Activated CD8-positive, alpha-beta memory T cell treated with anti-CD3 and anti-CD28 coated beads, Interleukin-2, amount 10 ng/mL, durations not matched to agents 7 days and 5 days (primary cell): ENCODE measurements at regions not wholly inside any gene's neighbourhood (a gene's known extent, or its start where the extent isn't known, plus 50 kb on each side); places are given as distances from the start of the nearest gene placed in this dataset. TPM values are rescaled to one million over a fixed set of nuclear protein-coding genes. Genes with fewer than 3 reads are reported as not detected.

Source experiments
- ATAC-seq: fragments of 150-1000 bp; cut with Tn5 transposase; one replicate; pipeline ENCODE4 v1.10.0; 2021; ENCODE audit warnings: moderate library complexity
- CTCF ChIA-PET: fragments of 350-600 bp; sonication (Branson Sonifier 250); formaldehyde crosslinking; loops from one replicate; lab custom pipeline; 2021; ENCODE audit warnings: antibody characterized with exemption; lab: Charles Lee
- DNase-seq: peaks from one replicate; pipeline ENCODE4 v3.0.0-alpha.2; 2020
- H3K27ac Mint-ChIP-seq: one replicate; pipeline ENCODE4 v1.8.0; 2021; ENCODE audit warnings: mild to moderate bottlenecking, mixed read lengths
- H3K27me3 Mint-ChIP-seq: one replicate; pipeline ENCODE4 v1.8.0; 2021; ENCODE audit warnings: mixed read lengths
- H3K36me3 Mint-ChIP-seq: one replicate; pipeline ENCODE4 v1.8.0; 2021; ENCODE audit warnings: mild to moderate bottlenecking, mixed read lengths
- H3K4me1 Mint-ChIP-seq: one replicate; pipeline ENCODE4 v1.8.0; 2021; ENCODE audit warnings: mixed read lengths
- H3K4me3 Mint-ChIP-seq: one replicate; pipeline ENCODE4 v1.8.0; 2021; ENCODE audit warnings: mild to moderate bottlenecking, moderate library complexity, mixed read lengths
- H3K9me3 Mint-ChIP-seq: one replicate; pipeline ENCODE4 v1.8.0; 2022; ENCODE audit warnings: low read depth, mixed read lengths
- microRNA-seq: library from miRNA; unstranded; fragments of <30 nt; microRNA quantifications from one replicate; pipeline ENCODE4 v1.2.0, GENCODE V29; 2022

- CTCF ChIA-PET = no interaction called here
- H3K27me3 Mint-ChIP-seq = peaks cover 11% of the 10 kb centered on the region
- ATAC-seq = no peak
Observed at GRCh38 chr2:65491381-65491905, 59.0 kb upstream of the SPRED2 start.

DNA sequence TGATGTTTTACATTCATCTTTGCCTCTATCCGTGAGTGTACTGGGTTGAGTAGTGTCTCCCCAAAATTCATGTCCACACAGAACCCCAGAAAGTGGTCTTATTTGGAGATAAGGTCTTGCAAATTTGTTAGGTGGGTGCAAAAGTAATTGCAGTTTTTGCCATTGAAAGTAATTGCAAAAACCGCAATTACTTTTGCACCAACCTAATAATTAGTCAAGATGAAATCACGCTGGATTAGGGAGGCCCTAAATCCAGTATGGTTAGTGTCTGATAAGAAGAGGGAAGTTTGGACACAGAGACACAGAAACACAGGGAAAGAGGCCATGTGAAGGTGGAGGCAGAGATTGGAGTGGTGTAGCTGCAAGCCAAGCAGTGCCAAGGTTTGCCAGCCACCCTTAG is 57.8 kb upstream of the SPRED2 start:
- no peak overlapping the region for H3K27ac Mint-ChIP-seq
- no peaks in the 10 kb centered on the region for H3K36me3 Mint-ChIP-seq
- no peaks in the 10 kb centered on the region for H3K4me1 Mint-ChIP-seq
- H3K4me3 Mint-ChIP-seq = no peak overlapping the region
- CTCF ChIA-PET = no interaction called here
- H3K27me3 Mint-ChIP-seq = peaks cover 10% of the 10 kb centered on the region
- no peaks in the 10 kb centered on the region for H3K9me3 Mint-ChIP-seq
- ATAC-seq = no peak
- no peak for DNase-seq

More at GRCh38 chr2:65491381-65491905, 59.0 kb upstream of the SPRED2 start:
- H3K4me3 Mint-ChIP-seq = no peak overlapping the region
- DNase-seq = no peak
- H3K27ac Mint-ChIP-seq = no peak overlapping the region
- no peaks in the 10 kb centered on the region for H3K9me3 Mint-ChIP-seq
- no peaks in the 10 kb centered on the region for H3K36me3 Mint-ChIP-seq
- H3K4me1 Mint-ChIP-seq = no peaks in the 10 kb centered on the region

DNA sequence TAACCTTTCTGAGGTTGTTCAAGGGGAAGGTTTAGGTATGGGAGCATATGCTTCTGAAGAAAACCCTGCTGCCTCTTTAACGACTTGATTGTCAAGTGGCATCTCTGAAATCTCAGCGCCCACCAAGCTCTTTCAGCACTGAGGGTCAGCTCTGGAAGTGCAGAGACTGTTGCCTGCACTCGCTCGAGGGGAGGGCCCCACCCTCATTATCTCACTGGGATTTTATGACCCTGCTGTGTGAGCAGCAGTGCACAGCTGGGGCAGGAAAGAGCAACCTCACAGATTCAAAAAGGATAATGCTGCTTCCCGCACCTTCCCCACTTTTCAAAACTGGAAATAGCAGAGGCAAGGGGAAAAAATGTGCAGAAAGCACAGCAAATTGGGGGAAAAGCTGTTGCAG is 56.9 kb upstream of the SPRED2 start:
- ATAC-seq = no peak
- no peaks in the 10 kb centered on the region for H3K36me3 Mint-ChIP-seq
- no peaks in the 10 kb centered on the region for H3K9me3 Mint-ChIP-seq
- no peaks in the 10 kb centered on the region for H3K4me1 Mint-ChIP-seq
- no peak for DNase-seq
- peaks cover 2% of the 10 kb centered on the region for H3K27me3 Mint-ChIP-seq
- CTCF ChIA-PET = no interaction called here
- H3K4me3 Mint-ChIP-seq = no peak overlapping the region
- H3K27ac Mint-ChIP-seq = no peak overlapping the region

DNA sequence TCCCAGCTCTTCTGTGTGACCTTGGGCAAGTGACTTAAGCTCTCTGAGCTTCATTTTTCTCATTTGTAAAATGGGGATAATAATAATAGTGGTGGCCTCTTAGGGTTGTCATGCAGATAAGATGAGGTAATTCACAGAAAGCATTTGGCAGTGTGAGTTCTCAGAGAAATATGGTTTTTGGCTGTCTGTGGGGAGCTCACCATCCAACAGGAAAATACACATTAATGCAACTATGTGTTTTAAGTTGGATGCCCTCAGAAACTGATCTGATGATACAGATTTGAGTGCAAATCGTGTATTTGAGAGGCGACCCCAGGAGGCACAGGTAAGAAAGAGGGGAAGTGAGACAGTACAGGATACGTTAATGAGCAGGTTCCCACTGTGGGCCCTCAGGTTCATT is 56.1 kb upstream of the SPRED2 start:
- DNase-seq (no peak), ATAC-seq (no peak)
- CTCF ChIA-PET = no interaction called here
- no peak overlapping the region for H3K4me3 Mint-ChIP-seq
- H3K9me3 Mint-ChIP-seq = no peaks in the 10 kb centered on the region
- H3K36me3 Mint-ChIP-seq = no peaks in the 10 kb centered on the region
- no peaks in the 10 kb centered on the region for H3K4me1 Mint-ChIP-seq
- peaks cover 3% of the 10 kb centered on the region for H3K27me3 Mint-ChIP-seq
- no peak overlapping the region for H3K27ac Mint-ChIP-seq

DNA sequence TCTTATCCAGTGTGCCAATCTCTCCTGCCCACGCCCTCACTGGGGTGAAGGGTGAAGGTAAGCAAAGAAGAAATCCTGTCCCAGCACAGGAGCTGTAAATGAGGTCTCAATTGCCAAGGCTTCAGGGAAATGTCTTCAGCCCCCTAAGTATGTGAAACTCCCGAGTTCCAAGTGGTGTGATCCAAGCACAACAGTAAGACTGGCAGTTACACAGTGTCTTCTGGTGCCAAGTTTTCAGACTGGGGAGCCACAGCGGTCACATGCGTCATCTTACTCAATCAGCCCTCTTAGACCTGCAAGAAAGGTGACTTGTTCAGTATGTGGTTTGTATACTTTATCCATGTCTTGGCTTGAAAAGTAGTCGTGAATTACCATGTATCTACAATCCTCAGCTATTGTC is 55.0 kb upstream of the SPRED2 start:
- Mint-ChIP-seq H3K27me3 (peaks cover 7% of the 10 kb centered on the region), H3K4me1 (no peaks in the 10 kb centered on the region)
- ATAC-seq = no peak

DNA sequence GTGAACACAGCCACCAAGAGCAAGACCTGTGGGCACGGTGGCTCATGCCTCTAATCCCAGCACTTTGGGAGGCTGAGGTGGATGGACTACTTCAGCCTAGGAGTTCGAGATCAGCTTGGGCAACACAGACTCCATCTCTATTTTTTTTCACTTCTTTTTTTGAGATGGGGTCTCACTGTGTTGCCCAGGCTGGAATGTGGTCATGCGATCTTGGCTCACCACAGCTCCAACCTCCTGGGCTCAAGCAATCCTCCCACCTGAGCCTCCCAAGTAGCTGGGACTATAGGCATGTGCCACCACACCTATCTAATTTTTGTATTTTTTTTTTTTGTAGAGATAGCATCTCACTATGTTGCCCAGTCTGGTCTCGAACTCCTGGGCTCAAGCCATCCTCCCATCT is 54.4 kb upstream of the SPRED2 start:
- no peak for DNase-seq
- H3K4me1 Mint-ChIP-seq = no peaks in the 10 kb centered on the region
- H3K27ac Mint-ChIP-seq = no peak overlapping the region
- H3K4me3 Mint-ChIP-seq = no peak overlapping the region
- no peaks in the 10 kb centered on the region for H3K36me3 Mint-ChIP-seq
- H3K27me3 Mint-ChIP-seq = peaks cover 7% of the 10 kb centered on the region
- no peak for ATAC-seq
- CTCF ChIA-PET = no interaction called here
- no peaks in the 10 kb centered on the region for H3K9me3 Mint-ChIP-seq

More for the DNA sequence above, 55.0 kb upstream of the SPRED2 start:
- H3K9me3 Mint-ChIP-seq = no peaks in the 10 kb centered on the region
- CTCF ChIA-PET = no interaction called here
- no peaks in the 10 kb centered on the region for H3K36me3 Mint-ChIP-seq
- no peak overlapping the region for H3K27ac Mint-ChIP-seq
- H3K4me3 Mint-ChIP-seq = no peak overlapping the region
- DNase-seq = no peak

GRCh38 chr2:65486282-65486681 is 53.9 kb upstream of the SPRED2 start:
- no peak overlapping the region for H3K27ac Mint-ChIP-seq
- no peaks in the 10 kb centered on the region for H3K4me1 Mint-ChIP-seq
- H3K4me3 Mint-ChIP-seq = no peak overlapping the region
- H3K9me3 Mint-ChIP-seq = no peaks in the 10 kb centered on the region
- CTCF ChIA-PET = no interaction called here
- no peaks in the 10 kb centered on the region for H3K36me3 Mint-ChIP-seq
- DNase-seq = no peak
- no peak for ATAC-seq
- H3K27me3 Mint-ChIP-seq = peaks cover 7% of the 10 kb centered on the region

- ATAC-seq (no peak), DNase-seq (no peak)
- CTCF ChIA-PET = no interaction called here
- Mint-ChIP-seq H3K4me3 (no peak overlapping the region), H3K27ac (no peak overlapping the region), H3K27me3 (peaks cover 7% of the 10 kb centered on the region), H3K36me3 (no peaks in the 10 kb centered on the region), H3K4me1 (no peaks in the 10 kb centered on the region), H3K9me3 (no peaks in the 10 kb centered on the region)
Observed at GRCh38 chr2:65485839-65486238, 53.4 kb upstream of the SPRED2 start.

- Mint-ChIP-seq H3K27me3 (peaks cover 11% of the 10 kb centered on the region), H3K4me1 (no peaks in the 10 kb centered on the region), H3K9me3 (no peaks in the 10 kb centered on the region), H3K36me3 (no peaks in the 10 kb centered on the region), H3K27ac (no peak overlapping the region), H3K4me3 (no peak overlapping the region)
- CTCF ChIA-PET = no interaction called here
- DNase-seq = no peak
- ATAC-seq = no peak
Observed at GRCh38 chr2:65483763-65484162, 51.4 kb upstream of the SPRED2 start.

GRCh38 chr2:65482971-65483370 is 50.6 kb upstream of the SPRED2 start:
- DNase-seq (no peak), ATAC-seq (no peak)
- H3K4me1 Mint-ChIP-seq = no peaks in the 10 kb centered on the region
- CTCF ChIA-PET = no interaction called here
- peaks cover 13% of the 10 kb centered on the region for H3K27me3 Mint-ChIP-seq
- no peak overlapping the region for H3K27ac Mint-ChIP-seq
- H3K9me3 Mint-ChIP-seq = no peaks in the 10 kb centered on the region
- no peak overlapping the region for H3K4me3 Mint-ChIP-seq
- no peaks in the 10 kb centered on the region for H3K36me3 Mint-ChIP-seq

Small RNA genes lying in the stretch of these regions (microRNA-seq; reads per million reads assigned to microRNA genes)
- gene MIR4778 = not detected
